ENCODE measurements at regions not wholly inside any gene's neighbourhood (a gene's known extent, or its start where the extent isn't known, plus 50 kb on each side); places are given as distances from the start of the nearest gene placed in this dataset.

DNA sequence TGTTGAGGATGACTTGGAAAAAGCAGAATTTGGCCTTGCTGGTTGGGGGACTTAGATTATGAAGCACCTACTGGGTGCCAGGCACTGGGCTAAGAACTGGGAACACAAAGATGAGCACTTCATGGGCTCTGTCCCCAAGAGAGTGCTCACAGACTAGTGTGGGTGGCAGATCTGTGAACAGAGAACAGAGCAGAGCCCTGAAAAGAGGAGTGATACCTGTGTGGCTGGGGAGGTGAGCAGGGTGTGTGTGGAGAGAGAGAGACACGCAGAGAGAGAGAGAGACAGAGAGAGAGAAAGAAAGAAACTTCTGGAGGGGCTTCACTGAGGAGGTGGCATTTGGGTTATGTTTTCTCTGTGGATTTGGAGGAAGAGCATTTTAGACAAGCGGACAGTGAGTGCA lies 61.1 kb upstream of the PPP2R5A start:
- Histone ChIP-seq H3K4me3 (no peak overlapping the region), H3K36me3 (no peaks in the 10 kb centered on the region), H3K27me3 (no peaks in the 10 kb centered on the region), H3K9me3 (no peaks in the 10 kb centered on the region), H3K4me1 (peaks cover 11 to 42% (median 19%) of the 10 kb centered on the region in 4 donors), H3K27ac (no peak overlapping the region)
- DNase-seq (no peak), ATAC-seq (ENCODE audit: low FRiP score in 2 of 2) (no peak)
- no peak for TF ChIP-seq EP300 (IDR thresholded peaks at IDR 0.05)
- TF ChIP-seq POLR2AphosphoS5 (IDR thresholded peaks at IDR 0.05), result no peak
- no peak for TF ChIP-seq POLR2A (IDR thresholded peaks at IDR 0.05)
- TF ChIP-seq, protein P1, sequence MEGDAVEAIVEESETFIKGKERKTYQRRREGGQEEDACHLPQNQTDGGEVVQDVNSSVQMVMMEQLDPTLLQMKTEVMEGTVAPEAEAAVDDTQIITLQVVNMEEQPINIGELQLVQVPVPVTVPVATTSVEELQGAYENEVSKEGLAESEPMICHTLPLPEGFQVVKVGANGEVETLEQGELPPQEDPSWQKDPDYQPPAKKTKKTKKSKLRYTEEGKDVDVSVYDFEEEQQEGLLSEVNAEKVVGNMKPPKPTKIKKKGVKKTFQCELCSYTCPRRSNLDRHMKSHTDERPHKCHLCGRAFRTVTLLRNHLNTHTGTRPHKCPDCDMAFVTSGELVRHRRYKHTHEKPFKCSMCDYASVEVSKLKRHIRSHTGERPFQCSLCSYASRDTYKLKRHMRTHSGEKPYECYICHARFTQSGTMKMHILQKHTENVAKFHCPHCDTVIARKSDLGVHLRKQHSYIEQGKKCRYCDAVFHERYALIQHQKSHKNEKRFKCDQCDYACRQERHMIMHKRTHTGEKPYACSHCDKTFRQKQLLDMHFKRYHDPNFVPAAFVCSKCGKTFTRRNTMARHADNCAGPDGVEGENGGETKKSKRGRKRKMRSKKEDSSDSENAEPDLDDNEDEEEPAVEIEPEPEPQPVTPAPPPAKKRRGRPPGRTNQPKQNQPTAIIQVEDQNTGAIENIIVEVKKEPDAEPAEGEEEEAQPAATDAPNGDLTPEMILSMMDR (IDR thresholded peaks at IDR 0.05), result no peak
- 92 to 93% methylated on average over 2 of the region's 2 CpGs for WGBS, 2 donors

DNA sequence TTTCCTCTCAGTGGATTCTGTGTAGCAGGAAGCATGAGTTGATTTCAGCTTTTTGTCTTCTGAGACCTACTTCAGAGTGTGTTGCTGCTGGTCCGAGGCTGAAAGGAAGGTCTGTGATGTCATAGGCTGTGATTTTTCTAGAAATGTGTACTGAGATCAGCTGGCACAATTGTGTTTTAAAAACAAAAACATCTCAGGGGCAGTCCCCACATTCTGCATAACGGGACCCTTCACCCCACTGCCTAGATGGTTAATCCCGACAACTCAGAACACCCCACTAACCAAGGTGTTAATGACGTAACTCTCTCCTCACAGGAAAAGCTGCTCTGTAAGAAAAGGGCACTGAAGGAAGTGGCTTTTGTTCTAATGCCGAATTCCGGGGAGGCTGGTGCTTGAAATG lies 59.8 kb upstream of the PPP2R5A start:
- WGBS, 2 donors, result 21 to 26% methylated on average over 6 of the region's 6 CpGs
- Histone ChIP-seq H3K27me3 (no peaks in the 10 kb centered on the region), H3K9me3 (no peaks in the 10 kb centered on the region), H3K36me3 (no peaks in the 10 kb centered on the region), H3K4me1 (peaks cover 11 to 41% (median 18%) of the 10 kb centered on the region in 4 donors), H3K27ac (peak overlapping the region in 2 of 4 donors; percentile 2 to 33), H3K4me3 (no peak overlapping the region)
- ATAC-seq (ENCODE audit: low FRiP score in 2 of 2), result no peak
- no peak for DNase-seq
- no peak for TF ChIP-seq POLR2A (IDR thresholded peaks at IDR 0.05)
- no peak for TF ChIP-seq POLR2AphosphoS5 (IDR thresholded peaks at IDR 0.05)
- TF ChIP-seq EP300 (IDR thresholded peaks at IDR 0.05), result no peak
- TF ChIP-seq, protein P1 (IDR thresholded peaks at IDR 0.05), result no peak

DNA sequence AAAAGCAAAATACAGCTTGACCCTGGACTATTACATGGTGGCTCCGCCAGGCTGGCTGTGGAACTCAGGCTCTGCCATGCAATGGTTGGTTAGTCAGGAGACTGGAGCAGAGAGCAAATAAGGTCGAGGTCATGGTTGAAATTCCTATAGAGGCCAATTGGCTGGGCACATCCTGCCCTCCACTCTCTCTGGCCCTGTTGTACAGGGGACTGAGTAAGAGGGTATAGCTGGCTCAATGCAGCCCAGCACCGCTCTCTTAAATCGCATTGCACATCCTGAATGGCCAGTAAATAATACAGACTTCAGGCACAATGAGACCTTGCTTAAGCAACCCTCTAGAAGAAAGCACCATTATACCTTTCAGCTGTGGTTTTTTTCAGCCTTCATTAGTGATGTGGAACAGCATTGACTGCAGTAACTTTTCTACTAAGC lies 59.3 kb upstream of the PPP2R5A start:
- H3K4me1 ChIP-seq, result peaks cover 11 to 37% (median 18%) of the 10 kb centered on the region in 4 donors
- no peak for DNase-seq
- H3K36me3 ChIP-seq, result no peaks in the 10 kb centered on the region
- H3K4me3 ChIP-seq, result no peak overlapping the region
- no peak for ATAC-seq (ENCODE audit: low FRiP score in 2 of 2)
- H3K27ac ChIP-seq, result peak overlapping the region in 2 of 4 donors; percentile 1 to 2
- H3K9me3 ChIP-seq, result no peaks in the 10 kb centered on the region
- TF ChIP-seq, protein P1 (IDR thresholded peaks at IDR 0.05), result no peak
- no peak for TF ChIP-seq POLR2AphosphoS5 (IDR thresholded peaks at IDR 0.05)
- TF ChIP-seq POLR2A (IDR thresholded peaks at IDR 0.05), result no peak
- TF ChIP-seq EP300 (IDR thresholded peaks at IDR 0.05), result no peak
- WGBS, 2 donors, result 77% methylated on average over 4 of the region's 4 CpGs
- H3K27me3 ChIP-seq, result no peaks in the 10 kb centered on the region

DNA sequence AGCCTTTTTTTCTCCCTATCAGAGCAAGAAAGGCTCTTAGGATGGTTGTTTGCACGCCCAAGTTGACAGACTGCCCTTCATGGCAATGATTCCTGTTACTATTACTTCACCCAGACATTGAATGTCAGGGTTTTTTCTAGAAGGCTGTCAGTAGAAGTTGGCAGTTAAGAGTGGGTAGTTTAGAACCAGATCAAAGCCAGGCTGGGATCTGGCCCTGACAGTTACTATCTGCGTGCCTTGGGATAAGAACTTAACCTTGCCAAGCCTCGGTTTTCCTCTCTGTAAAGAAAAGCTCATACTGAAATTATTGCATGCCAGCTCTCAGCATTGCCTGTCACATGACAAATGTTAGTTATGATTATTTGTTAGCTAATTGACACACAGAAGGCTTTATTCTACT lies 58.7 kb upstream of the PPP2R5A start:
- peak overlapping the region in 1 of 4 donors; percentile 1 for H3K27ac ChIP-seq

DNA sequence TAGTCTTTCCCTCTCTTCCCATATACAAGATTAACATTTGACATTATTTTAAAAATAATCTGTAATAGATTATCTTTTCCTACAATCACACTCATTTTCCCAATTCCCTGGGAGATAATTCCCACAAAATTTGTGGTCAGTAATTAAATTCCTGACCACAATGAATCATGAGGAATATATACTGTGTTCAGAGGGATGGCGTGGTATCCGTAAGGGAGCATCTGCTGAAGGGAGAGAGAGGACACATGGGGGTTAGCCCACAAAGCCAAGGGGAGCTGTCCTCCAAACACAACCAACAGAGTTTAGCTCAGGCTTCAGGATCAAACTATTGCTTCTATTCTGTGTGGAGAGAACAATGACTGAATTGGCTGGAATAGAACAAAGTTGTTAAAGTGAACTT lies 57.1 kb upstream of the PPP2R5A start:
- ATAC-seq (ENCODE audit: low FRiP score in 2 of 2), result no peak
- H3K27ac ChIP-seq, result peak overlapping the region in 2 of 4 donors; percentile 4 to 67

More for the DNA sequence above, 58.7 kb upstream of the PPP2R5A start:
- Histone ChIP-seq H3K36me3 (no peaks in the 10 kb centered on the region), H3K9me3 (no peaks in the 10 kb centered on the region), H3K4me1 (peaks cover 11 to 32% (median 18%) of the 10 kb centered on the region in 4 donors), H3K4me3 (no peak overlapping the region), H3K27me3 (no peaks in the 10 kb centered on the region)
- ATAC-seq (ENCODE audit: low FRiP score in 2 of 2) (no peak), DNase-seq (no peak)
- WGBS, 2 donors, result 71 to 91% methylated on average over 3 of the region's 3 CpGs
- no peak for TF ChIP-seq POLR2A (IDR thresholded peaks at IDR 0.05)

More for the DNA sequence above, 57.1 kb upstream of the PPP2R5A start:
- no peak for TF ChIP-seq POLR2A (IDR thresholded peaks at IDR 0.05)
- no peak for TF ChIP-seq EP300 (IDR thresholded peaks at IDR 0.05)
- TF ChIP-seq, protein P1 (IDR thresholded peaks at IDR 0.05), result no peak
- TF ChIP-seq POLR2AphosphoS5 (IDR thresholded peaks at IDR 0.05), result no peak
- DNase-seq, result no peak
- Histone ChIP-seq H3K4me1 (peaks cover 11 to 31% (median 18%) of the 10 kb centered on the region in 4 donors), H3K9me3 (no peaks in the 10 kb centered on the region), H3K36me3 (no peaks in the 10 kb centered on the region), H3K27me3 (no peaks in the 10 kb centered on the region), H3K4me3 (no peak overlapping the region)
- WGBS, 2 donors, result 96 to 98% methylated on average over 2 of the region's 2 CpGs
